NCI-H1694 treated with DMSO at 0.1 percent for 48 hours (cell line): ENCODE measurements at regions not wholly inside any gene's neighbourhood (a gene's known extent, or its start where the extent isn't known, plus 50 kb on each side); places are given as distances from the start of the nearest gene placed in this dataset.

ENCODE experiments used
- DNase-seq: peaks from one replicate; lab custom pipeline; 2025; lab: John Stamatoyannopoulos, UW

GRCh38 chr13:105519771-105520170 is 1015.7 kb downstream of the EFNB2 start:
- no peak for DNase-seq

- DNase-seq, result no peak
Measured at GRCh38 chr13:105518086-105518485, 1017.4 kb downstream of the EFNB2 start.

GRCh38 chr13:105514401-105514800 is 1021.1 kb downstream of the EFNB2 start:
- DNase-seq, result no peak

GRCh38 chr13:105513448-105513847 is 1022.0 kb downstream of the EFNB2 start:
- DNase-seq, result no peak

- no peak for DNase-seq
Measured at GRCh38 chr13:105509981-105510762, 1025.3 kb downstream of the EFNB2 start.

- DNase-seq, result no peak
Measured at GRCh38 chr13:105506463-105506862, 1029.0 kb downstream of the EFNB2 start.

GRCh38 chr13:105502193-105502592 is 1033.3 kb downstream of the EFNB2 start:
- DNase-seq, result no peak

- no peak for DNase-seq
Measured at GRCh38 chr13:105497597-105497996, 1037.9 kb downstream of the EFNB2 start.

- DNase-seq, result no peak
Measured at GRCh38 chr13:105492216-105492615, 1043.2 kb downstream of the EFNB2 start.

GRCh38 chr13:105491345-105491744 is 1044.1 kb downstream of the EFNB2 start:
- no peak for DNase-seq

GRCh38 chr13:105485081-105485480 is 1050.4 kb downstream of the EFNB2 start:
- DNase-seq, result no peak

- no peak for DNase-seq
Measured at GRCh38 chr13:105474983-105475610, 1060.4 kb downstream of the EFNB2 start.

GRCh38 chr13:105471673-105472072 is 1063.8 kb downstream of the EFNB2 start:
- no peak for DNase-seq

- no peak for DNase-seq
Measured at GRCh38 chr13:105466376-105466775, 1069.1 kb downstream of the EFNB2 start.

GRCh38 chr13:105465745-105466144 is 1069.7 kb downstream of the EFNB2 start, which contains the start of gene DAOA:
Gene DAOA, plus strand, starts transcription at chr13:105466045.
- no peak for DNase-seq

- no peak for DNase-seq
Measured at GRCh38 chr13:105465251-105465650, 1070.2 kb downstream of the EFNB2 start.

GRCh38 chr13:105464249-105464648 is 1071.2 kb downstream of the EFNB2 start:
- DNase-seq, result no peak

GRCh38 chr13:105463011-105463501 is 1072.4 kb downstream of the EFNB2 start:
- DNase-seq, result no peak

- no peak for DNase-seq
Measured at GRCh38 chr13:105462098-105462497, 1073.4 kb downstream of the EFNB2 start.

GRCh38 chr13:105452895-105453294 is 1082.6 kb downstream of the EFNB2 start:
- no peak for DNase-seq

- no peak for DNase-seq
Measured at GRCh38 chr13:105450784-105451183, 1084.7 kb downstream of the EFNB2 start.

GRCh38 chr13:105448811-105449210 is 1086.7 kb downstream of the EFNB2 start:
- no peak for DNase-seq

- DNase-seq, result no peak
Measured at GRCh38 chr13:105446197-105446596, 1089.3 kb downstream of the EFNB2 start.
